NCI-H82 treated with DMSO at 0.1 percent for 48 hours (cell line): ENCODE measurements at regions not wholly inside any gene's neighbourhood (a gene's known extent, or its start where the extent isn't known, plus 50 kb on each side); places are given as distances from the start of the nearest gene placed in this dataset.

Experiments
- DNase-seq: peaks from one replicate; lab custom pipeline; 2025; ENCODE audit not compliant: unreplicated experiment; lab: John Stamatoyannopoulos, UW

DNA sequence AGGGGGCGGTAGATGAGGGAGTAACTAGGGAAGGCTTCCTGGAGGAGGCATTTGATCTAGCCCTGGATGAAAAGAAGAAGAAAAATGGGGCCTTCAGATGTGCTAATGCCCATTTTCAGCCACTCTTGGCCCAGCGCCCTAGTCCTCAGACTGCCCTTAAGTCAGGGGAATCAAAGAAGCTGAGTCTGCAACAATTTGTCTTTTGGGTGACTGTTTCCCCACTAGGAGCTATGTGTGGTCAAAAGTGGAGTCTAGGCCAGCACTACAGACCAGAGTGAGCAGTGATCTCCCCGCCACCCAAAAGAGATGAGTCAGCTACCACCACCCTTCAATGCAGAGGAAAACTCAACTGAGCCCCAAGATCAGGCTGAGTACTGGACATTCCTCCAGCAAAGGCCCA, 542.1 kb downstream of the BNC2 start:
- DNase-seq: no peak

DNA sequence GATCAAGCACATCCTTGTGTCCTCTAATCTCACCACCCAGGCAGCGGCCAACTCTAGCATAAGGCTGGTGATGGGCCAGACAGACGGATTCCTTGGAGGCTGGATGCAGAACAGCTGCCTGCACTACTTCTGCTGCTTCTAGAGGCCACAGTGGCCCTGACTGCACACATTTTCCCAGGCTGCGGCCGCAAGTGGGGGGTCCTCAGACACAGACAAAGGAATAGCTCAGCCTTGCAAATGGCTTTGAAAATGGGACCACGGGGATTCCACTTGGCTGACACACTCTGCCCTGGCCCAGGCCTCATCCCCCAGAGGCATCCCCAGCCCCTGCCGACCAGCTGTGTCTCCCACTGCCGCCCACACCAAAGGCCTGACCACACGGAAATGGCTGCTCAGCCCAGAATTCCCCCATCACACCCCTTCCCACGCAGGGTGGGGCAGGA, 540.8 kb downstream of the BNC2 start:
- no peak for DNase-seq

GRCh38 chr9:16331031-16331430, 539.4 kb downstream of the BNC2 start:
- DNase-seq: no peak

GRCh38 chr9:16331527-16331926, 538.9 kb downstream of the BNC2 start:
- no peak for DNase-seq

DNA sequence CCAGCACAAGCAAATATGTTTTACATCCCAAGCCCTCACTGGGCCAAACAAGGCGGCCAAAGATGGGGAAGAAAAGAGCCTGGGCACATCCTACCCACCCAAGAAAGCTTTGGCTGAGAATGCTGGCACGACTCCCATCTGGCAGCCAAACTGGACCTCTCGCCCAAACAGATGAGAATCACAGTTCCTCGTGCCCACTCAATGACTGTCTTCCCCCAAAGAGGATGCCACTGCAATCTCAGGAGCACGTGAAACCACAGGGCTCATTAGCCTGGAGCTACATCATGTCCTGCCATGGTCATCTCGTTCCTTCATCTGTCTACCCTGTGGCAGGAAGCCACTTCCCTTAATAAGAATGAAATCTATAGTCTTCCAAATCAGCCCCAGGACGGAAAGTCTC, 536.8 kb downstream of the BNC2 start:
- DNase-seq: no peak

GRCh38 chr9:16335788-16336580, 534.5 kb downstream of the BNC2 start:
- no peak for DNase-seq

GRCh38 chr9:16336833-16337232, 533.6 kb downstream of the BNC2 start:
- no peak for DNase-seq

- DNase-seq: no peak
Measured at GRCh38 chr9:16337322-16338029, 533.0 kb downstream of the BNC2 start.

- no peak for DNase-seq
Measured at GRCh38 chr9:16341177-16341576, 529.3 kb downstream of the BNC2 start.

- no peak for DNase-seq
Measured at GRCh38 chr9:16342246-16343020, 528.0 kb downstream of the BNC2 start.

GRCh38 chr9:16343249-16344237, 526.9 kb downstream of the BNC2 start:
- DNase-seq: no peak

GRCh38 chr9:16344343-16344742, 526.1 kb downstream of the BNC2 start:
- no peak for DNase-seq

GRCh38 chr9:16345902-16346301, 524.6 kb downstream of the BNC2 start:
- no peak for DNase-seq

- no peak for DNase-seq
Measured at GRCh38 chr9:16347886-16348285, 522.6 kb downstream of the BNC2 start.

DNA sequence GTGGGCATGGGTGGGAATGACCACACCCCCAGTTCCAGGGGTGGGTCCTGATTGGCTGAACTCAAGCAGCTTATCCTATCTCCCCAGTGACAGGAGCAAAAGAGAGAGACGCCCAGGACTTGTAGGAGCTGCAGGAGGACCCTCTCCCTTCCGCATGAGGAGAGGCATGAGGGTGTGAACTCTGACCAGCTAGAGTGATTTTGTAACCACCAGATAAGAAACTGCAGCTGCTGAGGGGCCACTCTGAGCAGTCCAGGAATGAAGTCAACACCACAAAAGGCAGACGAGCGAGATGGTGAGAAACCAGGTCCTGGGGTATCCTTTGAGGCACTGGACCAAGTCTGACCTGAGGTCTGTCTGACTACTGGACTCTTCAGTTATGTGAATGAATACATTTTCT, 521.9 kb downstream of the BNC2 start:
- no peak for DNase-seq

- no peak for DNase-seq
Measured at GRCh38 chr9:16352251-16352650, 518.2 kb downstream of the BNC2 start.

- DNase-seq: no peak
Measured at GRCh38 chr9:16352791-16353401, 517.6 kb downstream of the BNC2 start.

- DNase-seq: no peak
Measured at GRCh38 chr9:16356196-16356765, 514.2 kb downstream of the BNC2 start.

- DNase-seq: no peak
Measured at GRCh38 chr9:16357828-16358227, 512.6 kb downstream of the BNC2 start.

DNA sequence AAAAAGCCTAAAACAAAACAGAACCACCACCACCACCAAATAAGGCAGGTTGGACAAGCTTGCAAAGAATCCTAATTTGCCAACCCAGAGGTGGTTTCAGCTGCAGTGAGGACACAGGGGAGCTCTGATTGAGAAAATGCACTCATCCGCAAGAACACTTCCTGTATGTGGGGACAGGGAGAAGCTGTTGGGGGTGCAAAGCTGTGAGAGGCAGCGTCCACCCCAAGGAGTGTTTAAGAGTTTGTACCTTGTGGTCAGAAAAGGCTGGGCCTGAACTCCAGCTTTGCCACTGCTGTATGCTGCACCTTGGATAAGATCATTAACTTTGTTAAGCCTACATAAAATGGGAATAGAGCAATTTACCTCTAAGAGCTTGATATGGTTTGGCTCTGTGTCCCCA, 511.7 kb downstream of the BNC2 start:
- DNase-seq: no peak
